ENCODE measurements at regions not wholly inside any gene's neighbourhood (a gene's known extent, or its start where the extent isn't known, plus 50 kb on each side); places are given as distances from the start of the nearest gene placed in this dataset.

- no peaks in the 10 kb centered on the region for H3K4me1 ChIP-seq
- no peak for FAIRE-seq
- ATAC-seq: no peak
- H3K4me3 ChIP-seq: no peak overlapping the region
- H3K9me3 ChIP-seq: peaks cover 16% of the 10 kb centered on the region; the same call in 2 of the 3 replicates
- CTCF ChIA-PET: interaction anchor here (1.1 kb wide), 1 partner anchor 8 kb away, joined by 3 read pairs; no protein-coding TSS in a partner anchor
- no peak for TF ChIP-seq HDAC2 (IDR thresholded peaks at IDR 0.05)
- no peak for TF ChIP-seq BHLHE40 (IDR thresholded peaks at IDR 0.05; ENCODE audit: low read depth, low read length)
- no peak for TF ChIP-seq ELK1 (IDR thresholded peaks at IDR 0.05; ENCODE audit: low read depth, low read length)
- no peak for TF ChIP-seq CHD4 (IDR thresholded peaks at IDR 0.05; ENCODE audit: borderline replicate concordance)
- TF ChIP-seq SMC3 (IDR thresholded peaks at IDR 0.05): no peak
- TF ChIP-seq FOSB (CRISPR knock-in tag; IDR thresholded peaks at IDR 0.05): no peak
- no peak for TF ChIP-seq FOSL2 (IDR thresholded peaks at IDR 0.05)
- no peak for TF ChIP-seq FOSL2 (CRISPR knock-in tag; IDR thresholded peaks at IDR 0.05)
- TF ChIP-seq HOXB13 (CRISPR knock-in tag; IDR thresholded peaks at IDR 0.05; ENCODE audit: low read depth): no peak
- no peak for TF ChIP-seq GATA3 (IDR thresholded peaks at IDR 0.05; ENCODE audit: borderline replicate concordance)
- TF ChIP-seq NR3C1 (IDR thresholded peaks at IDR 0.05): no peak
- TF ChIP-seq NPAS2 (CRISPR knock-in tag; IDR thresholded peaks at IDR 0.05; ENCODE audit: borderline replicate concordance): no peak
- no peak overlapping the region for H3K4me2 ChIP-seq
- POLR2A ChIA-PET: no interaction called here
- DNase-seq (ENCODE audit: low read depth in 1 of 2, low spot score in 1 of 2): no peak
- H3K27ac ChIP-seq: no peak overlapping the region
- WGBS (ENCODE audit: missing lambda C conversion rate): 8% methylated on average over 12 of the region's 12 CpGs
Observed at GRCh38 chr19:30817197-30817596, 445.0 kb downstream of the ZNF536 start.

GRCh38 chr19:30815889-30816580 lies 443.9 kb downstream of the ZNF536 start:
- DNase-seq (ENCODE audit: low read depth in 1 of 2, low spot score in 1 of 2) (no peak), FAIRE-seq (no peak)

More at GRCh38 chr19:30815889-30816580, 443.9 kb downstream of the ZNF536 start:
- ChIA-PET CTCF (interaction anchor here (0.6 to 0.7 kb wide), 3 partner anchors 50 to 1530 kb away, joined by 3 to 4 read pairs (median 3); no protein-coding TSS in a partner anchor), POLR2A (no interaction called here)
- no peak for ATAC-seq
- TF ChIP-seq ESRRA (IDR thresholded peaks at IDR 0.05; ENCODE audit: borderline replicate concordance, low read length): no peak
- TF ChIP-seq POLR2AphosphoS2 (conservative IDR thresholded peaks at IDR 0.05; ENCODE audit: low read length): no peak
- TF ChIP-seq, protein P1, sequence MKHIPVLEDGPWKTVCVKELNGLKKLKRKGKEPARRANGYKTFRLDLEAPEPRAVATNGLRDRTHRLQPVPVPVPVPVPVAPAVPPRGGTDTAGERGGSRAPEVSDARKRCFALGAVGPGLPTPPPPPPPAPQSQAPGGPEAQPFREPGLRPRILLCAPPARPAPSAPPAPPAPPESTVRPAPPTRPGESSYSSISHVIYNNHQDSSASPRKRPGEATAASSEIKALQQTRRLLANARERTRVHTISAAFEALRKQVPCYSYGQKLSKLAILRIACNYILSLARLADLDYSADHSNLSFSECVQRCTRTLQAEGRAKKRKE (CRISPR knock-in tag; IDR thresholded peaks at IDR 0.05; ENCODE audit: low read depth): no peak
- TF ChIP-seq POLR2A (IDR thresholded peaks at IDR 0.05; ENCODE audit: low read length): no peak
- no peak for TF ChIP-seq RNF2 (IDR thresholded peaks at IDR 0.05; ENCODE audit: borderline replicate concordance, low read depth)
- no peak for TF ChIP-seq PBX3 (IDR thresholded peaks at IDR 0.05)
- no peak for TF ChIP-seq PHF8 (IDR thresholded peaks at IDR 0.05; ENCODE audit: borderline replicate concordance, low read depth)
- no peak for TF ChIP-seq EP300 (IDR thresholded peaks at IDR 0.05)
- no peak for TF ChIP-seq FOSL2 (IDR thresholded peaks at IDR 0.05)
- TF ChIP-seq FOSL2 (CRISPR knock-in tag; IDR thresholded peaks at IDR 0.05): no peak
- TF ChIP-seq, protein P2, sequence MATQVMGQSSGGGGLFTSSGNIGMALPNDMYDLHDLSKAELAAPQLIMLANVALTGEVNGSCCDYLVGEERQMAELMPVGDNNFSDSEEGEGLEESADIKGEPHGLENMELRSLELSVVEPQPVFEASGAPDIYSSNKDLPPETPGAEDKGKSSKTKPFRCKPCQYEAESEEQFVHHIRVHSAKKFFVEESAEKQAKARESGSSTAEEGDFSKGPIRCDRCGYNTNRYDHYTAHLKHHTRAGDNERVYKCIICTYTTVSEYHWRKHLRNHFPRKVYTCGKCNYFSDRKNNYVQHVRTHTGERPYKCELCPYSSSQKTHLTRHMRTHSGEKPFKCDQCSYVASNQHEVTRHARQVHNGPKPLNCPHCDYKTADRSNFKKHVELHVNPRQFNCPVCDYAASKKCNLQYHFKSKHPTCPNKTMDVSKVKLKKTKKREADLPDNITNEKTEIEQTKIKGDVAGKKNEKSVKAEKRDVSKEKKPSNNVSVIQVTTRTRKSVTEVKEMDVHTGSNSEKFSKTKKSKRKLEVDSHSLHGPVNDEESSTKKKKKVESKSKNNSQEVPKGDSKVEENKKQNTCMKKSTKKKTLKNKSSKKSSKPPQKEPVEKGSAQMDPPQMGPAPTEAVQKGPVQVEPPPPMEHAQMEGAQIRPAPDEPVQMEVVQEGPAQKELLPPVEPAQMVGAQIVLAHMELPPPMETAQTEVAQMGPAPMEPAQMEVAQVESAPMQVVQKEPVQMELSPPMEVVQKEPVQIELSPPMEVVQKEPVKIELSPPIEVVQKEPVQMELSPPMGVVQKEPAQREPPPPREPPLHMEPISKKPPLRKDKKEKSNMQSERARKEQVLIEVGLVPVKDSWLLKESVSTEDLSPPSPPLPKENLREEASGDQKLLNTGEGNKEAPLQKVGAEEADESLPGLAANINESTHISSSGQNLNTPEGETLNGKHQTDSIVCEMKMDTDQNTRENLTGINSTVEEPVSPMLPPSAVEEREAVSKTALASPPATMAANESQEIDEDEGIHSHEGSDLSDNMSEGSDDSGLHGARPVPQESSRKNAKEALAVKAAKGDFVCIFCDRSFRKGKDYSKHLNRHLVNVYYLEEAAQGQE (IDR thresholded peaks at IDR 0.05): no peak
- no peaks in the 10 kb centered on the region for H3K4me1 ChIP-seq
- no peak overlapping the region for H3K4me3 ChIP-seq
- H3K4me2 ChIP-seq: no peak overlapping the region
- H3K27ac ChIP-seq: no peak overlapping the region
- H3K9me3 ChIP-seq: peaks cover 19% of the 10 kb centered on the region
